ENCODE measurements at regions not wholly inside any gene's neighbourhood (a gene's known extent, or its start where the extent isn't known, plus 50 kb on each side); places are given as distances from the start of the nearest gene placed in this dataset.

- peaks cover 8% of the 10 kb centered on the region for H3K4me1 Mint-ChIP-seq
- DNase-seq (no peak), ATAC-seq (no peak)
- no peaks in the 10 kb centered on the region for H3K9me3 ChIP-seq (ENCODE audit: control insufficient read depth, low read length, poor library complexity, severe bottlenecking)
- no peaks in the 10 kb centered on the region for H3K27me3 Mint-ChIP-seq
- H3K27ac Mint-ChIP-seq = no peak overlapping the region
- H3K4me3 Mint-ChIP-seq = no peak overlapping the region
- H3K36me3 Mint-ChIP-seq (ENCODE audit: low read depth) = no peaks in the 10 kb centered on the region
Observed at GRCh38 chr6:14267885-14268660, 150.5 kb downstream of the CD83 start.

DNA sequence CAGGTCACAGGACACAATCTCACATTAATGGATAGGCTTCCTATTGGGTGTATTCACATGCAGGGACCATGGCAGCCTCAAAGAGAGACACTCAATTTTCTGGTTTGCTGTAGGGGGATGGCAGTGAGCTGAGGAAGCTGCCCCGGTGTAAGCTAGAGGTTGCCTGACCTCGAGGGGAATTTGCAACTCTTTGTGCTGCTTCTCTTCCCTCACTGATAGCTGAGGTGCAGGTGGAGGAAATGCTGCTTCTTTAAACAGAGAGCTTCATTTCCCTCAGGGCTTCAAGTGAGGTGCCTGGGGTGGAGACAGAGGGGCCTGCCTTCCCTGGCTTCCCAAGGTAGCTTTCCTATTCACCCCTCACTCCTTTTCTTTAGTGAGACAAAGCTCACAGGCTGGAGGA is 151.9 kb downstream of the CD83 start:
- DNase-seq (no peak), ATAC-seq (no peak)
- peaks cover 14% of the 10 kb centered on the region for H3K4me1 Mint-ChIP-seq
- no peak overlapping the region for H3K4me3 Mint-ChIP-seq
- H3K9me3 ChIP-seq (ENCODE audit: control insufficient read depth, low read length, poor library complexity, severe bottlenecking) = no peaks in the 10 kb centered on the region
- no peak overlapping the region for H3K27ac Mint-ChIP-seq
- no peaks in the 10 kb centered on the region for H3K36me3 Mint-ChIP-seq (ENCODE audit: low read depth)
- no peaks in the 10 kb centered on the region for H3K27me3 Mint-ChIP-seq

GRCh38 chr6:14270142-14270893 is 152.7 kb downstream of the CD83 start:
- no peak overlapping the region for H3K4me3 Mint-ChIP-seq
- H3K27ac Mint-ChIP-seq = no peak overlapping the region

GRCh38 chr6:14270925-14271788 is 153.6 kb downstream of the CD83 start:
- no peak for DNase-seq
- ATAC-seq = peak; percentile 57
- Mint-ChIP-seq H3K4me1 (peaks cover 27% of the 10 kb centered on the region), H3K36me3 (ENCODE audit: low read depth) (no peaks in the 10 kb centered on the region), H3K4me3 (no peak overlapping the region), H3K27ac (peak overlapping the region; percentile 32), H3K27me3 (no peaks in the 10 kb centered on the region)
- H3K9me3 ChIP-seq (ENCODE audit: control insufficient read depth, low read length, poor library complexity, severe bottlenecking) = no peaks in the 10 kb centered on the region

More at GRCh38 chr6:14270142-14270893, 152.7 kb downstream of the CD83 start:
- no peaks in the 10 kb centered on the region for H3K9me3 ChIP-seq (ENCODE audit: control insufficient read depth, low read length, poor library complexity, severe bottlenecking)
- ATAC-seq = no peak
- no peaks in the 10 kb centered on the region for H3K36me3 Mint-ChIP-seq (ENCODE audit: low read depth)
- peaks cover 18% of the 10 kb centered on the region for H3K4me1 Mint-ChIP-seq
- no peaks in the 10 kb centered on the region for H3K27me3 Mint-ChIP-seq
- no peak for DNase-seq

- H3K27ac Mint-ChIP-seq = peak overlapping the region; percentile 32
Observed at GRCh38 chr6:14271789-14272736, 154.5 kb downstream of the CD83 start.

GRCh38 chr6:14272737-14273085 is 155.1 kb downstream of the CD83 start:
- DNase-seq (no peak), ATAC-seq (no peak)
- H3K4me3 Mint-ChIP-seq = no peak overlapping the region
- H3K9me3 ChIP-seq (ENCODE audit: control insufficient read depth, low read length, poor library complexity, severe bottlenecking) = no peaks in the 10 kb centered on the region
- H3K27ac Mint-ChIP-seq = no peak overlapping the region
- no peaks in the 10 kb centered on the region for H3K36me3 Mint-ChIP-seq (ENCODE audit: low read depth)
- peaks cover 39% of the 10 kb centered on the region for H3K4me1 Mint-ChIP-seq
- no peaks in the 10 kb centered on the region for H3K27me3 Mint-ChIP-seq

More at GRCh38 chr6:14271789-14272736, 154.5 kb downstream of the CD83 start:
- no peak overlapping the region for H3K4me3 Mint-ChIP-seq
- H3K36me3 Mint-ChIP-seq (ENCODE audit: low read depth) = no peaks in the 10 kb centered on the region
- ATAC-seq (no peak), DNase-seq (no peak)
- H3K9me3 ChIP-seq (ENCODE audit: control insufficient read depth, low read length, poor library complexity, severe bottlenecking) = no peaks in the 10 kb centered on the region
- no peaks in the 10 kb centered on the region for H3K27me3 Mint-ChIP-seq
- peaks cover 33% of the 10 kb centered on the region for H3K4me1 Mint-ChIP-seq

GRCh38 chr6:14273191-14273590 is 155.6 kb downstream of the CD83 start:
- ATAC-seq = no peak
- H3K4me1 Mint-ChIP-seq = peaks cover 44% of the 10 kb centered on the region

DNA sequence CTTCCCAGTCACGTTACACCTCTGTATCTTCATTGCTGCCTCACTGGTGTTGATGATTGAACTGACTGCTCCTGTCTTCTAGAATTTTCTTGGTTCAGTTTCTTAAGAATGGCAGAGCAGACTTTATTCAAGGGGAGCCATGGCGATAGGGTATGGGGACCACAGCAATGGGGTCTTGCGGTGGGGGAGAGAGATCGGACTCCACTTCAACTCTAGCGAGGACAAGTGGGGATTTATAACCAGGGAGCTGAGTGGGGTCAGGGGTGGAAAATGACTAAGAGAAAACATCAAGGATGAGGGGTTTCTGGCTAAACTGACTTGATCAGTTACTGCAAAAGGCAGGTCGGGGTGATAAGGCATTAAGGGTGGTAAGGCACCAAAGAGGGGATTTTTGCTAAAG is 156.4 kb downstream of the CD83 start:
- Mint-ChIP-seq H3K27ac (no peak overlapping the region), H3K27me3 (no peaks in the 10 kb centered on the region), H3K36me3 (ENCODE audit: low read depth) (no peaks in the 10 kb centered on the region), H3K4me1 (peaks cover 45% of the 10 kb centered on the region), H3K4me3 (no peak overlapping the region)
- DNase-seq = no peak
- ATAC-seq = no peak
- H3K9me3 ChIP-seq (ENCODE audit: control insufficient read depth, low read length, poor library complexity, severe bottlenecking) = no peaks in the 10 kb centered on the region

More at GRCh38 chr6:14273191-14273590, 155.6 kb downstream of the CD83 start:
- H3K9me3 ChIP-seq (ENCODE audit: control insufficient read depth, low read length, poor library complexity, severe bottlenecking) = no peaks in the 10 kb centered on the region
- H3K4me3 Mint-ChIP-seq = no peak overlapping the region
- no peak overlapping the region for H3K27ac Mint-ChIP-seq
- H3K36me3 Mint-ChIP-seq (ENCODE audit: low read depth) = no peaks in the 10 kb centered on the region
- DNase-seq = no peak
- H3K27me3 Mint-ChIP-seq = no peaks in the 10 kb centered on the region

DNA sequence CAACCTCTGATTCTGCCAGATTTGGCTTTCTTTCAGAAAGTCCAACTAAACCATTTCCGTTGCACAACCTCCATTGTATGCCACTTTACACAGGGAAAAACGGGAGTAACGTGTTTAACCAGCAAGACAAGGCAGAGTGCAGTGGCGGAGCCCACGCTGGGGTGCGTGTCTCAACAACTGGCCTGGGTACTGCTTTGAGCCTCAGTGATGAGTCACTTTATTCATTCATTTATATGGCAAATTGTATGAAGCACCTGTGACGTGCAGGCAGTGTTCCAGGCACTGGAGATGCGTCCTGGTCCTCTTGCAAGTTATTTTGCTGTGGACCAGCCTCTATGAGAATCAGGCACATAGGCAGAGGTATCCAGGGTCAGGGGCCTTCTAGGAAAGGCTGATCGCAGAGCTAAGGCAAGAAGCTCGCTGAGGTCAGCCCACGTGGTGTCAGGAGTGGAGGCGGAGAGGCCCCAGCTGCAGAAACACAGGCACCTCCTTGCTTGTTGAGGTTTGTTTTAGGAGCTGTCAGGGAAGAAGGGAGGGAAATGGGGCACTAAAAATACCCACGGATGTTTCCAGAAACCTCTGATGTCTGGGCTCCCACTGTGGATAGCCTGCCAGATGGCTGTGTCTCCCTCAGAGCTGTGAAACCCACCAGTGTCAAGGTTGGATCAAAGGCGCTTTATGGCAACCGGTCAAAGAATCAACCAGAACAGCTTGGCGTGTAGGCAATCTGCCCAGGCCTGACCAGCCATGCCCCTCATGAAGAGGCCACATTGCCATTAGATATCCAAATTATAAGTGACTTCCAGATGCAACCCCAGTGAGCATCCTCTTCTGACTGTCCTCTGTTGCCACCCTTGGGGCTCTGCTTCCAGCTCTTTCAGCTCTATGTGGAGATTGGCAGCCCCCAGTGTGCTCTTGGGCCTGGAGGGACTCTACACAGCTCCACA is 157.2 kb downstream of the CD83 start:
- peaks cover 45% of the 10 kb centered on the region for H3K4me1 Mint-ChIP-seq

GRCh38 chr6:14275493-14275851 is 157.9 kb downstream of the CD83 start:
- ATAC-seq (no peak), DNase-seq (no peak)
- Mint-ChIP-seq H3K27me3 (no peaks in the 10 kb centered on the region), H3K4me1 (peaks cover 45% of the 10 kb centered on the region), H3K36me3 (ENCODE audit: low read depth) (no peaks in the 10 kb centered on the region), H3K4me3 (peak overlapping the region; percentile 84), H3K27ac (peak overlapping the region; percentile 11)
- H3K9me3 ChIP-seq (ENCODE audit: control insufficient read depth, low read length, poor library complexity, severe bottlenecking) = no peaks in the 10 kb centered on the region

More for the DNA sequence above, 157.2 kb downstream of the CD83 start:
- no peak overlapping the region for H3K4me3 Mint-ChIP-seq
- no peaks in the 10 kb centered on the region for H3K9me3 ChIP-seq (ENCODE audit: control insufficient read depth, low read length, poor library complexity, severe bottlenecking)
- no peaks in the 10 kb centered on the region for H3K27me3 Mint-ChIP-seq
- DNase-seq (no peak), ATAC-seq (no peak)
- H3K27ac Mint-ChIP-seq = peak overlapping the region; percentile 11
- no peaks in the 10 kb centered on the region for H3K36me3 Mint-ChIP-seq (ENCODE audit: low read depth)

DNA sequence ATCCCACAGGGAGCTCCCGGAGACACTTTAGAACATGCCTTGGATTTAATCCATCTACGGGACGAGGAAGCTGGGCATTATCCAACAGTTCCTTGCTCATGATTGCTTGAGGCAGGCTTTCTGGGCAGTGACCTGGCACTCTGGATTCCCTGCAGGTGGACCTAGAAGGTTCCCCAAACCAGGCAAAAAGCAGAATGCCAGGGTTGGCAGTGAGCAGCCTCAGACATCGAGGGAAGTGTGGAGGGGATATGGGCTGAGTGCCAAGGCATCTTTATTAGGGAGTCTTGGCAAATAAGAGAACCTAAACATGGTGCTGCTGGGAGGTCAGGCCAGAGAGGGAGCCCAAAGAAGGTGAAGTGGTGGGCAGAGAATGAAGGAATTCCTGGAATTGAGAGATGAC is 158.5 kb downstream of the CD83 start:
- no peaks in the 10 kb centered on the region for H3K27me3 Mint-ChIP-seq
- ATAC-seq = no peak
- no peaks in the 10 kb centered on the region for H3K9me3 ChIP-seq (ENCODE audit: control insufficient read depth, low read length, poor library complexity, severe bottlenecking)
- H3K36me3 Mint-ChIP-seq (ENCODE audit: low read depth) = no peaks in the 10 kb centered on the region
- DNase-seq = no peak
- peak overlapping the region; percentile 84 for H3K4me3 Mint-ChIP-seq
- peak overlapping the region; percentile 88 for H3K27ac Mint-ChIP-seq
- peaks cover 42% of the 10 kb centered on the region for H3K4me1 Mint-ChIP-seq
